Natural killer cell (primary cell): ENCODE measurements at regions not wholly inside any gene's neighbourhood (a gene's known extent, or its start where the extent isn't known, plus 50 kb on each side); places are given as distances from the start of the nearest gene placed in this dataset.

ENCODE experiments used
- ATAC-seq, 3 donors: fragments of 150-1000 bp in 2 of 3; fragments of 200-7000 bp in 1 of 3; cut with Tn5 transposase; 1 replicate in 1 of 3; 2 replicates in 2 of 3; pipeline ENCODE4 v1.10.0; 2021; ENCODE audit warnings: mild to moderate bottlenecking in 2 of 3, moderate library complexity in 2 of 3
- DNase-seq, 2 donors: peaks; one replicate each; pipeline versions ENCODE4 v3.0.0 to v3.0.0-alpha.2; 2013 to 2021; ENCODE audit warnings: mixed read lengths in 1 of 2
- H3K27ac ChIP-seq: one replicate; pipeline ENCODE4 v1.5.1; 2013; ENCODE audit warnings: mild to moderate bottlenecking, low read length
- H3K27me3 ChIP-seq: one replicate; pipeline ENCODE4 v1.6.1; 2013; ENCODE audit warnings: low read length; ENCODE audit not compliant: control insufficient read depth, insufficient read depth
- H3K36me3 ChIP-seq: one replicate; pipeline ENCODE4 v1.6.1; 2013; ENCODE audit warnings: low read length; ENCODE audit not compliant: control insufficient read depth, insufficient read depth
- H3K4me1 ChIP-seq: one replicate; pipeline ENCODE4 v1.6.1; 2013; ENCODE audit warnings: low read length; ENCODE audit not compliant: control insufficient read depth, insufficient read depth
- H3K4me3 ChIP-seq: one replicate; pipeline ENCODE4 v1.5.1; 2013; ENCODE audit warnings: low read length
- H3K9me3 ChIP-seq: one replicate; pipeline ENCODE4 v1.6.1; 2013; ENCODE audit warnings: low read length; ENCODE audit not compliant: control insufficient read depth, insufficient read depth
- H3K27ac Mint-ChIP-seq, 2 donors: one replicate each; pipeline ENCODE4 v1.8.0; 2022; ENCODE audit warnings: mild to moderate bottlenecking in 2 of 2, mixed read lengths in 2 of 2, moderate library complexity in 1 of 2
- H3K27me3 Mint-ChIP-seq, 2 donors: one replicate each; pipeline ENCODE4 v1.8.0; 2022; ENCODE audit warnings: low read depth in 2 of 2, mixed read lengths in 2 of 2
- H3K36me3 Mint-ChIP-seq: one replicate; pipeline ENCODE4 v1.8.0; 2022; ENCODE audit warnings: mixed read lengths
- H3K4me1 Mint-ChIP-seq, 2 donors: one replicate each; pipeline ENCODE4 v1.8.0; 2022; ENCODE audit warnings: mixed read lengths in 2 of 2
- H3K4me3 Mint-ChIP-seq: one replicate; pipeline ENCODE4 v1.8.0; 2022; ENCODE audit warnings: mild to moderate bottlenecking, moderate library complexity, mixed read lengths
- H3K9me3 Mint-ChIP-seq, 2 donors: one replicate each; pipeline ENCODE4 v1.8.0; 2022; ENCODE audit warnings: mixed read lengths in 2 of 2
- WGBS: methylation state at CpG from one replicate; pipeline ENCODE4 v1.1.7; 2013; ENCODE audit warnings: missing lambda C conversion rate; ENCODE audit not compliant: insufficient coverage; 5-methylcytosine and 5-hydroxymethylcytosine counted together
- intact Hi-C: fragments of 100-400 bp; cut with micrococcal nuclease; formaldehyde crosslinking; loops from one replicate; pipeline ENCODE4 v1.14.2; 2022
- TF ChIP-seq, protein P1 (sequence below): fragments of 200-600 bp; IDR thresholded peaks from one replicate; pipeline ENCODE4 v1.8.0; 2022; ENCODE audit warnings: antibody characterized with exemption

DNA sequence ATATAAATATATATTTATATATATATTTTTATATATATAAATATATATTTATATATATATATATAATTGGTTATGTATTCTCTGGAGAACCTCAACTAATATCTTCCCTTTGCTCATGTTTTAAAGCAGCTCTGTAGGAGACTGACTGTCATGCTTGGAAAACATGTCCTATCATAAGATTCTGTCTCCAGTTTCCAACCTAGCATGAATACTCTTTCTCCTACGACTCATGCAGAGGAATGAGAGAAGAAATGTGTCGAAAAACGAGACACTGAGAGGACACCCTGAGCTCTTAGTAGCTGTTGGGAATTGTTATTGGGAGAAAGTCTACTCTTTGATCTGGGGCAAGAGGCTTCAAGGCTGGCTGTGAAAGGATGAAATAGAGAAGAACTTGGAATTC is 166.5 kb upstream of the SLIT2 start:
- TF ChIP-seq, protein P1, sequence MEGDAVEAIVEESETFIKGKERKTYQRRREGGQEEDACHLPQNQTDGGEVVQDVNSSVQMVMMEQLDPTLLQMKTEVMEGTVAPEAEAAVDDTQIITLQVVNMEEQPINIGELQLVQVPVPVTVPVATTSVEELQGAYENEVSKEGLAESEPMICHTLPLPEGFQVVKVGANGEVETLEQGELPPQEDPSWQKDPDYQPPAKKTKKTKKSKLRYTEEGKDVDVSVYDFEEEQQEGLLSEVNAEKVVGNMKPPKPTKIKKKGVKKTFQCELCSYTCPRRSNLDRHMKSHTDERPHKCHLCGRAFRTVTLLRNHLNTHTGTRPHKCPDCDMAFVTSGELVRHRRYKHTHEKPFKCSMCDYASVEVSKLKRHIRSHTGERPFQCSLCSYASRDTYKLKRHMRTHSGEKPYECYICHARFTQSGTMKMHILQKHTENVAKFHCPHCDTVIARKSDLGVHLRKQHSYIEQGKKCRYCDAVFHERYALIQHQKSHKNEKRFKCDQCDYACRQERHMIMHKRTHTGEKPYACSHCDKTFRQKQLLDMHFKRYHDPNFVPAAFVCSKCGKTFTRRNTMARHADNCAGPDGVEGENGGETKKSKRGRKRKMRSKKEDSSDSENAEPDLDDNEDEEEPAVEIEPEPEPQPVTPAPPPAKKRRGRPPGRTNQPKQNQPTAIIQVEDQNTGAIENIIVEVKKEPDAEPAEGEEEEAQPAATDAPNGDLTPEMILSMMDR: no peak
- H3K9me3 Mint-ChIP-seq: peaks cover 5 to 6% of the 10 kb centered on the region in 2 donors
- intact Hi-C loops: no loop called here
- ATAC-seq (no peak), DNase-seq (no peak)
- no peak overlapping the region for H3K4me3 Mint-ChIP-seq
- Histone ChIP-seq H3K27ac (no peak overlapping the region), H3K9me3 (no peaks in the 10 kb centered on the region), H3K4me3 (no peak overlapping the region), H3K36me3 (no peaks in the 10 kb centered on the region), H3K4me1 (no peaks in the 10 kb centered on the region), H3K27me3 (no peaks in the 10 kb centered on the region)
- H3K36me3 Mint-ChIP-seq: peaks cover 9% of the 10 kb centered on the region
- no peak overlapping the region for H3K27ac Mint-ChIP-seq
- H3K27me3 Mint-ChIP-seq: no peaks in the 10 kb centered on the region
- H3K4me1 Mint-ChIP-seq: no peaks in the 10 kb centered on the region
- 75% methylated on average over 3 of the region's 3 CpGs for WGBS

DNA sequence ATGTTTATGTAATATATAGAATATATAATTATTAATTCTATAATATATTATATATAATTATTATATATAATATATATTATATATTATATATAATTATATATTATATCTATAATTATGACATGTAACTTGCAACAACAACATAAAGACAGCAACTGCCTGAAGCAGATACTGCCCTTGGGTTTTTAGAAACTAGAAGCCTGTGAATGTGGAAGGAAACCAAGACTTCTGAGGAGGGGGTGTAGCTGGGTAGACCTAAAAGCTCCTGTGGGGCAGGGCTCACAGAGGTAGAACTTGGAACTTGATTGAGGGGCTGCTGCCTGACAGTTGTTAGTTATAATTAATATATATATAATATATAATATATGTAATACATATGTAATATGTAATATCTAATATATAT is 167.2 kb upstream of the SLIT2 start:
- Histone ChIP-seq H3K27me3 (no peaks in the 10 kb centered on the region), H3K4me3 (no peak overlapping the region), H3K4me1 (no peaks in the 10 kb centered on the region), H3K27ac (no peak overlapping the region), H3K36me3 (no peaks in the 10 kb centered on the region), H3K9me3 (no peaks in the 10 kb centered on the region)
- Mint-ChIP-seq H3K4me3 (no peak overlapping the region), H3K4me1 (no peaks in the 10 kb centered on the region), H3K27me3 (no peaks in the 10 kb centered on the region), H3K9me3 (peaks cover 2 to 3% of the 10 kb centered on the region in 2 donors), H3K36me3 (peaks cover 9% of the 10 kb centered on the region), H3K27ac (no peak overlapping the region)
- ATAC-seq: no peak
- TF ChIP-seq, protein P1: no peak
- DNase-seq: no peak
- intact Hi-C loops: no loop called here

DNA sequence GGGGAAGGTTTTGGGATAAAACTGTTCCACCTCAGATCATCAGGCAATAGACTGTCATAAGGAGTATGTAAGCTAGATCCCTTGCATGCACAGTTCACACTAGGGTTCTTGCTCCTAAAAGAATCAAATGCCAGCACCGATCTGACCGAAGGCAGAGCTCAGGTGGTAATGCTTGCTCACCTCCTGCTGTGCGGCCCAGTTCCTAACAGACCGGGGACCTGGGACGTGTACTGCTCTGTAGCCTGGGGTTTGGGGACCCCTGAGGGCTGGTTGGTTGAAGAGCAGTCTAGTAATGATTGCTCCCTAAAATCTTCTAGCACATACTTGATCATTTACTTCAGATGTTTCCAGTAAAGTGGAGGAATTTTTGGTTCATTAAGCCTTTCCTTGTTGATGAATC is 173.1 kb upstream of the SLIT2 start:
- no peaks in the 10 kb centered on the region for H3K27me3 ChIP-seq
- no peak overlapping the region for H3K4me3 ChIP-seq
- H3K36me3 ChIP-seq: no peaks in the 10 kb centered on the region
- no peak overlapping the region for H3K4me3 Mint-ChIP-seq
- intact Hi-C loops: no loop called here
- H3K27ac Mint-ChIP-seq: no peak overlapping the region
- ATAC-seq (no peak), DNase-seq (no peak)
- H3K9me3 ChIP-seq: no peaks in the 10 kb centered on the region
- H3K36me3 Mint-ChIP-seq: peaks cover 9% of the 10 kb centered on the region
- TF ChIP-seq, protein P1: no peak
- no peaks in the 10 kb centered on the region for H3K4me1 Mint-ChIP-seq
- H3K27me3 Mint-ChIP-seq: no peaks in the 10 kb centered on the region
- H3K4me1 ChIP-seq: no peaks in the 10 kb centered on the region
- WGBS: 87% methylated on average over 5 of the region's 5 CpGs
- peaks cover 2 to 11% of the 10 kb centered on the region in 2 donors for H3K9me3 Mint-ChIP-seq
- H3K27ac ChIP-seq: no peak overlapping the region

DNA sequence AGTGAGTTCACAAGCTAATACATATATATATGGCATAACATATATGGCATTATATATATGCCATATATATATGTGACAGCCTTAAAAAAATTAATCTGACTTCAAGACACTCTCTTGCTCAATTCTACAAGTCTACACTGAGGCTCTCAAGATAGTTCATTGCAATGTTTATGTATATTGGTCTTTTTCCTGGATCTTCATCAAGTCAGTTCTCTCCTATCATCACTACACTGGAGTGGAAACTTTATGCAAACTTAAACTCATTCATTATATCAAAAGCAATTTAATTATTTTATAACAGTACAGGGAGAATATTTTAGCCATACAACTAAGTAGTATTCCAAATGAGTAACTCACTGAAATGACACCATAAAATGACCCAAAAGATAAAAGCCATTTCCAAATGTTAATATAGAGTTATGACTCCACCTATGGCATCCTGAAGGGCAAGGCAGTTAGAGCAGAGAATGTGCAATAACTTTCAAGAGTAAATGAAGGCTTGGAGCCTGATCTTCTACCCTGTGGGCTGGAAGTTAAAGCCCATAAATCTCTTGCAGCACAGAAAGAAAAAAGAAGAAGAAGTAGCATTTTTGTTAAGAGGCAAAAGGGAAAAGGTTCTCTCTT is 176.3 kb upstream of the SLIT2 start:
- ATAC-seq: no peak
- Histone ChIP-seq H3K27me3 (no peaks in the 10 kb centered on the region), H3K4me1 (no peaks in the 10 kb centered on the region), H3K4me3 (no peak overlapping the region), H3K27ac (no peak overlapping the region), H3K36me3 (no peaks in the 10 kb centered on the region), H3K9me3 (no peaks in the 10 kb centered on the region)
- no peaks in the 10 kb centered on the region for H3K27me3 Mint-ChIP-seq
- intact Hi-C loops: no loop called here
- H3K9me3 Mint-ChIP-seq: peaks cover 0 to 12% of the 10 kb centered on the region in 2 donors
- H3K36me3 Mint-ChIP-seq: no peaks in the 10 kb centered on the region
- TF ChIP-seq, protein P1: no peak
- no peak overlapping the region for H3K27ac Mint-ChIP-seq
- H3K4me1 Mint-ChIP-seq: no peaks in the 10 kb centered on the region
- no peak overlapping the region for H3K4me3 Mint-ChIP-seq
- no peak for DNase-seq
